ENCODE measurements at regions not wholly inside any gene's neighbourhood (a gene's known extent, or its start where the extent isn't known, plus 50 kb on each side); places are given as distances from the start of the nearest gene placed in this dataset.

- no peak for DNase-seq (ENCODE audit: low read depth)
Measured at GRCh38 chrX:117215683-117216082, 752.9 kb upstream of the CT83 start.

- DNase-seq (ENCODE audit: low read depth): no peak
Measured at GRCh38 chrX:117196481-117196880, 733.7 kb upstream of the CT83 start.

GRCh38 chrX:117147249-117147648 lies 684.5 kb upstream of the CT83 start:
- no peak for DNase-seq (ENCODE audit: low read depth)

- DNase-seq (ENCODE audit: low read depth): no peak
Measured at GRCh38 chrX:117138070-117138469, 675.3 kb upstream of the CT83 start.

GRCh38 chrX:117134983-117135382 lies 672.2 kb upstream of the CT83 start:
- DNase-seq (ENCODE audit: low read depth): no peak

GRCh38 chrX:117120700-117121099 lies 657.9 kb upstream of the CT83 start:
- DNase-seq (ENCODE audit: low read depth): no peak

GRCh38 chrX:117096528-117096927 lies 633.8 kb upstream of the CT83 start:
- no peak for DNase-seq (ENCODE audit: low read depth)

- DNase-seq (ENCODE audit: low read depth): no peak
Measured at GRCh38 chrX:117095393-117095792, 632.6 kb upstream of the CT83 start.

- no peak for DNase-seq (ENCODE audit: low read depth)
Measured at GRCh38 chrX:117094149-117094548, 631.4 kb upstream of the CT83 start.

GRCh38 chrX:117093319-117093718 lies 630.5 kb upstream of the CT83 start:
- no peak for DNase-seq (ENCODE audit: low read depth)

GRCh38 chrX:117092641-117093040 lies 629.9 kb upstream of the CT83 start:
- no peak for DNase-seq (ENCODE audit: low read depth)

- DNase-seq (ENCODE audit: low read depth): no peak
Measured at GRCh38 chrX:117063224-117063623, 600.4 kb upstream of the CT83 start.

GRCh38 chrX:117059848-117060247 lies 597.1 kb upstream of the CT83 start:
- DNase-seq (ENCODE audit: low read depth): no peak

- DNase-seq (ENCODE audit: low read depth): no peak
Measured at GRCh38 chrX:117053260-117053659, 590.5 kb upstream of the CT83 start.

GRCh38 chrX:117038918-117039440 lies 576.2 kb upstream of the CT83 start:
- no peak for DNase-seq (ENCODE audit: low read depth)

GRCh38 chrX:117010243-117010642 lies 547.5 kb upstream of the CT83 start:
- no peak for DNase-seq (ENCODE audit: low read depth)

- DNase-seq (ENCODE audit: low read depth): no peak
Measured at GRCh38 chrX:117002981-117003380, 540.2 kb upstream of the CT83 start.

GRCh38 chrX:116975517-116975916 lies 512.7 kb upstream of the CT83 start:
- no peak for DNase-seq (ENCODE audit: low read depth)

GRCh38 chrX:116972362-116972761 lies 509.6 kb upstream of the CT83 start:
- no peak for DNase-seq (ENCODE audit: low read depth)

- DNase-seq (ENCODE audit: low read depth): peak; percentile 2
Measured at GRCh38 chrX:116961872-116962582, 499.3 kb upstream of the CT83 start.

GRCh38 chrX:116930311-116930710 lies 467.5 kb upstream of the CT83 start:
- DNase-seq (ENCODE audit: low read depth): no peak

- DNase-seq (ENCODE audit: low read depth): no peak
Measured at GRCh38 chrX:116897526-116897925, 434.8 kb upstream of the CT83 start.

- DNase-seq (ENCODE audit: low read depth): no peak
Measured at GRCh38 chrX:116881961-116882360, 419.2 kb upstream of the CT83 start.

- peak; percentile 14 for DNase-seq (ENCODE audit: low read depth)
Measured at GRCh38 chrX:116873671-116874070, 410.9 kb upstream of the CT83 start.

Data from stromal cell of bone marrow (primary cell).